Islet of Langerhans (tissue), 1 donor: ENCODE measurements at regions not wholly inside any gene's neighbourhood (a gene's known extent, or its start where the extent isn't known, plus 50 kb on each side); places are given as distances from the start of the nearest gene placed in this dataset.

Experiments used
- FAIRE-seq: peaks from one replicate; lab custom pipeline; 2011; peaks lifted over from hg19 to GRCh38; lab: Jason Lieb, UNC

GRCh38 chr15:47584316-47584715 lies 133.0 kb upstream of the SEMA6D start:
- FAIRE-seq: no peak

DNA sequence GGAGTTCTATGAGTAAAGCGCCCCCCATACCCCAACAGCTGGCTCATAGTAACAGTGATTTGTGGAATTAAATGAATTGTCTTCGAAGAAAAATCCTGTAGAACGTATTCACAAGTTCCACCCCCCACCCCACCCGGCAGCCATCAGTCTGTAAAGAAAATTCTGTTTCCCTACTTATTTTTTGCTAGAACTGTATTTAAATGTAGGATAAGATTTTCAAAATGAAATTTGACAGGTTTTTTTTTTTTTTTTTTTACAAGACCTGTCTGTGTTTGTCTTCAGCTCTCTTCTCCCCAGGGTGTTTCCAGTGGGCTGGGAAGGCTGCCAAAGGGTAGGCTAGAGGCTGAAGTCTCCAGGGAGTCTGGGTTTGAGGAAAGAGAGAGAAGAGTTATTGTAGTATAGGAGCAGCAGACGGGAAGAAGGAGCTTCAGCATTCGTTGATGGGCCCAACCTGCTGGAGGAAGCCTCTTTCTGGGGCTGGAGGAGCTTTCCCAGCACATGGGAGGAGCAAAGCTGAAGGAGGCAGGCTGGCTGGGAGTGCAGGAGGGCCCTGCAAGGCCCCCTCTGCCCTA lies 130.6 kb upstream of the SEMA6D start:
- no peak for FAIRE-seq

DNA sequence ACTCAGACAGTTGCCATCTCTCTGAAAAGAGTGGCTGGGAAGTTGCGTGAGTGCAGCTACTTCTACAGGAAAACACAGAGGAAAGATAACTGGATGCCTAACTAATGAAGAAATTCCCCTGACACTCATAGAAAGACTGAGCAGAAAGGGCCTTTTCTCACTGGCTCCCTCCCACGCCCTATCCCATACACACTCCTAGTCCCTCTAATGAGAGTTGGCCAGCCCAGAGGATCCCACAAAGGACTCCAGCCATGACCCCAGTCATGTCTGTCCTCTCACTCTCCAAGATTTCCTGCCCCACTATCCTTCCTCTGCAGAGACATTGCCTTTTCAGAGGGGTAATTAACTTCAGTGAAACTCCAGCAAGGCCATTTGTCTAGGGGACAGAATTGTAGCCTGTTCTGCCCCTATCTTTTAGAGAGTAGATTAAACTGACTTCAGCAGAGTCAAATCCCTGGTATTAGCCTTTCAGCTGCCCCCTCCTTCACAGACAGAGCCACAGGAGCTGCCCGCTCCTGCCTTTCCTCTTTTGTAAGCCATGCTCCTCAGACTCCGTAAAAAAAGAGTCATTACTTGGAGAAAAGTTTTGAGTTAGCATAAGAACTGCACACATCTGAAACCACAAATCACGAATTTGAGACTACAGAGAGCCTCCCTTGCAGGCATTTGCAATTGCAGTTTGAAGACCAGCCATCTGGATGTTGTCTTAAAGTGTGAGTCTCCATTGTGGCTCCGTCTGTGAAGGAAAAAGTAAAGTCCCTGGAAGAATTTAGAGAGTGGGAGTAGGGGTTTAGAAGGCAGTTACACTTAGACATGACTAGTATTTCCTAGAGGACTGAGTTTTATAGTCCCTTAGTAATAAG lies 129.1 kb upstream of the SEMA6D start:
- no peak for FAIRE-seq

GRCh38 chr15:47588958-47589357 lies 128.3 kb upstream of the SEMA6D start:
- FAIRE-seq: no peak

DNA sequence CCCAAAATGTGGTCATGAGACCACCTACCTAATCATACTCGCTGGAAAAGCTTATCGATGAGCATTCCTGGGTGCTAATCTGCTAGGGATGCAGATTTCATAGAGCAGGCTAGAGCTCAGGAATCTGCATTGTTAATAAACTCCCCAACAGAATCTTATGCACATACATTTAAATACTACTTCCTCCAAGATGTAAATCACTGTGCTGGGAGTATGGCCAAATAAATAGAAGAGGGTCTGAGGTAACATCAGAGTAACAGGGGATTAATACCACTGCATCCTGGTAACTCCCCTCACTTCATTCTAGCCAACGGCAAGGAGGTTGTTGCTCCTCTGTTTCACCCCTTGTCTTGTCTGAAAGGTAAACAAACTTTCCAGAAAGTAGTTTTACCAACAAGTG lies 118.3 kb upstream of the SEMA6D start:
- no peak for FAIRE-seq

DNA sequence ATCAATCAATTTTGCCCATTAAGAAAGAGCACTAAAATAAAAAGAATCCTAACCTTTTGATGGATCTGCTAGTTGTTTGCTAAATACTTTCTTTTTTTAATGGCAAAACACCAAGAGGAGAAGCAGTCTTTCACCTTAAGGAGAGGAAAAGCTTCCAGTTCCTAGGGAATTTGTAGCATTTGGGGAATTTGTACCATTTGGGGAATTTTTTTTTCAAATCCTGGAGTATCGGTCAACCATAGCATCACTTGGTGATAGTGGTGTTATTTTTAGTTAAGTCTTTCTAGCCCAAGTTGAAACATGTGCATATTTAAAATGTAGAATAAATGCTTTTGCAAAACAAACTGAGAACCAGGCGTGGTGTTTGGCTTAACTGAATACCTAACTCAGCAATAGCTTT lies 117.5 kb upstream of the SEMA6D start:
- FAIRE-seq: peak; percentile 73

GRCh38 chr15:47602121-47602520 lies 115.2 kb upstream of the SEMA6D start:
- FAIRE-seq: no peak

DNA sequence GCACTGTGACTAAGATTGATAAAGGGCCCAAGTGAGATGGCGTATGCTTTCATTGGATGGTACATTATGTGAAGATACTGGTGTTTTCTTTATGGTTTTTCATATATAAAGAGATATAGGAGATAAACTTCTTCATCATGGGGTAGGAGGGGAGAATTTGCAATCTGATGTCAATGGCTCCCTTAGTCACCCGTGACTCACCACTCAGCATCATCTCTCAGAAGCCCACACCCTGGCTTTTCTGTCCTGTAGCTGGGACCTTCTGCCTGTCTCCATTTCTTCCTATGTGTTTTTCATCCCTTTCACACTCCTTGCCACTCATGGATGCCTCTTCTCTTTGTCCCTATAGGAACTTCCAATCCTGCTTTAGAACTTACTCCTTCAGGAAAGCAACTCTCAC lies 114.3 kb upstream of the SEMA6D start:
- no peak for FAIRE-seq

GRCh38 chr15:47607695-47608094 lies 109.6 kb upstream of the SEMA6D start:
- FAIRE-seq: no peak

GRCh38 chr15:47609693-47610092 lies 107.6 kb upstream of the SEMA6D start:
- no peak for FAIRE-seq

DNA sequence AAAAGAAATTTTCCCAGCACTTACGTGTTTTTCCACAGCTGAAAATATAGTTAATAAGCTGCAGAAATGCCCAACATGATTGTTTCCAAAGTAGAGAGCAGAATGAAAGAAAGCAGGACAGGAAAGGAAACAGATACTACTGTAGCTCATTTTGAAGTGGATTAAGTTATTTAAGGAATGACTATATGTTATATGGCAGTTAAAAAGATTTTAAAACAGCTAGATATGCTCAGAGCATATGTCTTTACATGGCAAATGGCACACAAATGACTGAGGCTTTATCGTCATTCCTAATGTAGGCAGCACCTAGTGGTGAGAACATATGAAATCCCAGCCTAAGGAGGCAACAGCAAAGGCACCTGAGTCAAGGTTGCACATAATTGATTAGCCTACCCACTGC lies 106.6 kb upstream of the SEMA6D start:
- no peak for FAIRE-seq

DNA sequence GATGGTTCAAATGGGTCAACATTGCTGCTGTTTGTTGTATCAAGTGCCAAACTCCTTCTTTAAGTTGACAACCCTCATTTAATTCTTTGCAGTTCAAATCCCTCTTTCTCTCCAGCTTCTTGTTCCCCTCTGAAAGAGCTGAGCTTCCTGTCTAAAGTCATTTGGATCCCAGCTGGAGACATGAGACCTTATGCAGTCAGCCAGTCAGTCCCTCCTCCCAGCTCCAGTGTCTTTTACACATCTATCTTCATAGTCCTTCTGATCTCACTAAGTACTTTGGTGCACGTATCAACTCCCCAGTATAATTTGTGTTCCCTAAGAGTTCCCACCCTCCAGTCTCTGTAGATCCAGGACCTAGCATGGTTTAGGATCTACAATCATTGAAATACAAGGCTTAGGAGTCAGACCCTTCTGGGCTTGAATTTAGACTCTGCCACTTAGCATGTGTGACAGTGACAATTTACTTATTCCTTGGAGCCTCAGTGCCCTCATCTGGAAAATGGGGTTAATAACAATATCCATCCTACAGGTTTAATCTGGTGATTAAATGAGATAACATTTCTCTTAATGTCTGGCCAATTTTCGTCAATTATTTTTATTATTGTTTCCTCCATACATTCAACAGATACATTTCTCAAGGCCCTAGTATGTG lies 102.8 kb upstream of the SEMA6D start:
- FAIRE-seq: no peak

DNA sequence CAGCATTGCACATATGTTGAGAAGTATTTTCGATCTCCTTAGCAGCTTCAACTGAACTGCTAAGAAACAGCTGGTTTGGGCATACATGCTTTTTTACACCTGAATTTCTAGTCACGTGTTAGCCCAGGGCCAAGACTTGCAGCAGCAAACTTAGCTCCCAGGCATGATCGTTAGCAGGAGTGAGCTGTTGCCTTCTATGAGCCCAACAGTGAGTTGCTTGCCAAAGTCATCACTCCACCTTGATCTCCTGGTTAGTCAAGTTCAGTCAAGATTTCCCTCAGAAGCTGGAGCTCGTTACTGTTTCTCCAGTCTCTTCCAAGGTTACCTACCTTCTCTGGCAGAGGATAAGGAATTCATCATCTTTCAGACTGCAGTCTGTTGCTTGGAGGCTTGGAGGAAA lies 100.4 kb upstream of the SEMA6D start:
- FAIRE-seq: no peak

GRCh38 chr15:47618241-47618640 lies 99.1 kb upstream of the SEMA6D start:
- FAIRE-seq: no peak

- FAIRE-seq: peak; percentile 55
These were observed 96.2 kb upstream of the SEMA6D start for GRCh38 chr15:47620960-47621681.

DNA sequence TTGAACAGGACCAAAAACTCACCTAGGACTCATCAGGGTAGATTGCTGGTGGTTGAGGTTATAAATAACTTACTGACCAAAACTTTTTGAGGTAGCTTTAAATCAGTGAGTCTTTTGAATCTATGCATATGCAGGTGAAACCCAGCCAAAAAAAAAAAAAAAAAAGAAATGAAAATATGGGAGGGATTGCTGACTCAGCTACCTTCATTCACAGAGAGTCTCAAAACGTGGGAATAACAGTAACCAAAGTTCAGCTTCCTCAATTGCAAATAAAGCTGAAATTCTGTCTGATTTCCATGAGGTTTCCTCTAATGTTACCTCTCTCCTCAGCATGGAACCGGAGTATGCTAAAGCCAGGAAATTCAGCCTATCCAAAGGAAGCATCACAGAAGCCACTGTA lies 95.2 kb upstream of the SEMA6D start:
- no peak for FAIRE-seq

- peak; percentile 89 for FAIRE-seq
These were observed 92.8 kb upstream of the SEMA6D start for GRCh38 chr15:47624503-47624902.

DNA sequence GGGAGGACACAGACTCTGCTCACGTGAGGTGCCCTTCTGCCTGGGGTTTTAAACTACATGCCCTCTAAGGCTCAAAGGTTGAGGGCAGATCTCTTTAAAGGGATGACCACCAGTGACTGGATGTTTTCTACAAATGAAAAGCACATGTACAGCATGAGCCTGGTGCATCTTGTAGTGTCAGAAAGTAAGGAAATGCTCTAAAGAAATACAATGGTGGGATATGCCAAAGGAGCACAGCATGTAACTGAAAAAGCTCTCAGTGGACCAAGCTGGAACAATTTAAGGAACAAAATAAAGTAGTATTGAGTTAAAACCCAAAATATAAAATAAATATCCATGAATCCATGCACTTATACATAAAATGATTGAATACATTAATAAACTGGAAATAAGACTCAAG lies 78.3 kb upstream of the SEMA6D start:
- no peak for FAIRE-seq

GRCh38 chr15:47640079-47640478 lies 77.2 kb upstream of the SEMA6D start:
- FAIRE-seq: no peak

- no peak for FAIRE-seq
These were observed 76.4 kb upstream of the SEMA6D start for GRCh38 chr15:47640901-47641300.

- FAIRE-seq: no peak
These were observed 72.6 kb upstream of the SEMA6D start for GRCh38 chr15:47644722-47645121.

GRCh38 chr15:47650564-47650963 lies 66.7 kb upstream of the SEMA6D start:
- no peak for FAIRE-seq

- no peak for FAIRE-seq
These were observed 65.0 kb upstream of the SEMA6D start for GRCh38 chr15:47652328-47652727.
